Stimulated activated naive CD8-positive, alpha-beta T cell treated with anti-CD3 and anti-CD28 coated beads, Interleukin-15, Interleukin-2, amounts not matched to agents 100 ng/mL and 50 ng/mL, for 24 hours (primary cell): ENCODE measurements at regions not wholly inside any gene's neighbourhood (a gene's known extent, or its start where the extent isn't known, plus 50 kb on each side); places are given as distances from the start of the nearest gene placed in this dataset.

ENCODE experiments used
- H3K27ac Mint-ChIP-seq: one replicate; pipeline ENCODE4 v1.8.0; 2021; ENCODE audit warnings: mild to moderate bottlenecking, mixed read lengths
- H3K27me3 Mint-ChIP-seq: one replicate; pipeline ENCODE4 v1.8.0; 2021; ENCODE audit warnings: mixed read lengths
- H3K36me3 Mint-ChIP-seq: one replicate; pipeline ENCODE4 v1.8.0; 2021; ENCODE audit warnings: low read depth, mixed read lengths
- H3K4me1 Mint-ChIP-seq: one replicate; pipeline ENCODE4 v1.8.0; 2021; ENCODE audit warnings: low read depth, mixed read lengths
- H3K4me3 Mint-ChIP-seq: one replicate; pipeline ENCODE4 v1.8.0; 2021; ENCODE audit warnings: mild to moderate bottlenecking, mixed read lengths
- H3K9me3 Mint-ChIP-seq: one replicate; pipeline ENCODE4 v1.8.0; 2021; ENCODE audit warnings: mixed read lengths

- no peak overlapping the region for H3K4me3 Mint-ChIP-seq
- H3K4me1 Mint-ChIP-seq = no peaks in the 10 kb centered on the region
- no peak overlapping the region for H3K27ac Mint-ChIP-seq
- H3K9me3 Mint-ChIP-seq = peaks cover 10% of the 10 kb centered on the region
- no peaks in the 10 kb centered on the region for H3K27me3 Mint-ChIP-seq
- H3K36me3 Mint-ChIP-seq = no peaks in the 10 kb centered on the region
These were observed 679.7 kb upstream of the ID4 start for GRCh38 chr6:19157486-19157885.

GRCh38 chr6:19158586-19158985 lies 678.6 kb upstream of the ID4 start:
- Mint-ChIP-seq H3K4me3 (no peak overlapping the region), H3K36me3 (no peaks in the 10 kb centered on the region), H3K9me3 (peaks cover 8% of the 10 kb centered on the region), H3K27me3 (no peaks in the 10 kb centered on the region), H3K27ac (no peak overlapping the region), H3K4me1 (no peaks in the 10 kb centered on the region)

DNA sequence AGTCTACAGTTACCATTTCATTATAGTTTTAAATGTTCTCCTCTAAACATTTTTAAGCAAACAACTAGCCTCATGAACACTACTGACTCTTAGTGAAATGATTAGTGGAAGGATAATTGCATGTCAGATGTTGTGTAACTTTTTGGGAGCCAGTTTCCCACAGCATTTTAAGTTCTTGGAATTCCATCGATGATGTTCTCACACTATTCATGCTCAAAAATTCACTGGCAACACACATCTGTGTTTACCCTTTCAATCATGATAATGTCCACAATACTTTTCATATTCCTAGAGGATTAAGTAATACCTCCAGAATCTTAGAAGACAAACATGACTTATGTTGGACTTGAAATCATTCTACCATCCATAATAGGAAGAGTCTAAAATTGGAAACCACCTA lies 678.1 kb upstream of the ID4 start:
- Mint-ChIP-seq H3K4me1 (no peaks in the 10 kb centered on the region), H3K4me3 (no peak overlapping the region), H3K27ac (no peak overlapping the region), H3K9me3 (peaks cover 10% of the 10 kb centered on the region), H3K27me3 (no peaks in the 10 kb centered on the region), H3K36me3 (no peaks in the 10 kb centered on the region)

- no peak overlapping the region for H3K27ac Mint-ChIP-seq
- H3K9me3 Mint-ChIP-seq = peaks cover 10% of the 10 kb centered on the region
- H3K4me1 Mint-ChIP-seq = no peaks in the 10 kb centered on the region
- no peaks in the 10 kb centered on the region for H3K36me3 Mint-ChIP-seq
- H3K4me3 Mint-ChIP-seq = no peak overlapping the region
- H3K27me3 Mint-ChIP-seq = no peaks in the 10 kb centered on the region
These were observed 677.6 kb upstream of the ID4 start for GRCh38 chr6:19159561-19159960.

- no peaks in the 10 kb centered on the region for H3K27me3 Mint-ChIP-seq
- H3K4me3 Mint-ChIP-seq = no peak overlapping the region
- H3K27ac Mint-ChIP-seq = no peak overlapping the region
- H3K4me1 Mint-ChIP-seq = no peaks in the 10 kb centered on the region
- H3K9me3 Mint-ChIP-seq = peaks cover 10% of the 10 kb centered on the region
- H3K36me3 Mint-ChIP-seq = no peaks in the 10 kb centered on the region
These were observed 677.0 kb upstream of the ID4 start for GRCh38 chr6:19160081-19160730.

GRCh38 chr6:19167251-19167650 lies 669.9 kb upstream of the ID4 start:
- H3K4me3 Mint-ChIP-seq = no peak overlapping the region
- H3K27me3 Mint-ChIP-seq = no peaks in the 10 kb centered on the region
- no peaks in the 10 kb centered on the region for H3K4me1 Mint-ChIP-seq
- H3K27ac Mint-ChIP-seq = no peak overlapping the region
- H3K9me3 Mint-ChIP-seq = peaks cover 7% of the 10 kb centered on the region
- no peaks in the 10 kb centered on the region for H3K36me3 Mint-ChIP-seq

- H3K27me3 Mint-ChIP-seq = no peaks in the 10 kb centered on the region
- H3K4me1 Mint-ChIP-seq = no peaks in the 10 kb centered on the region
- H3K27ac Mint-ChIP-seq = no peak overlapping the region
- H3K9me3 Mint-ChIP-seq = peaks cover 7% of the 10 kb centered on the region
- H3K36me3 Mint-ChIP-seq = no peaks in the 10 kb centered on the region
- no peak overlapping the region for H3K4me3 Mint-ChIP-seq
These were observed 667.8 kb upstream of the ID4 start for GRCh38 chr6:19169366-19169765.

DNA sequence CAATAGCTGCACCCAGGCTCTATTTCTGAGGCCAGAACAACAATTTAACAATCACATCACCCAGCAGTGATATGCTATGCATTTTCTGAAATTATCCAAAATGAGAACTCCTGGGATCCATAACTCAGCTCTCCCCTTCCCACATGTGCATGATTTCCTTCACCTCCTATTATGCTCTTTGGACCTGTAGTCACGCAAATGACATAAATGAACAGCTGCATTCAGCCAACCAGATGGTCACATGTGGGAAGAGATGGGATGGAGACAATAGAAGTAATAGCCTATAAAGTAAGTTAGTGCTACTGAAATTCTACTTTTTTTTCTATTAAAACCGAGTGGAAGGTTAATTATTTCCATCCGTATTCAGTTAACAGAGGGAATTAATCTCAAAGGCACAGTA lies 662.1 kb upstream of the ID4 start:
- H3K4me3 Mint-ChIP-seq = no peak overlapping the region
- no peaks in the 10 kb centered on the region for H3K27me3 Mint-ChIP-seq
- peaks cover 16% of the 10 kb centered on the region for H3K9me3 Mint-ChIP-seq
- H3K27ac Mint-ChIP-seq = no peak overlapping the region
- H3K36me3 Mint-ChIP-seq = no peaks in the 10 kb centered on the region
- no peaks in the 10 kb centered on the region for H3K4me1 Mint-ChIP-seq

- no peak overlapping the region for H3K4me3 Mint-ChIP-seq
- no peaks in the 10 kb centered on the region for H3K4me1 Mint-ChIP-seq
- no peaks in the 10 kb centered on the region for H3K27me3 Mint-ChIP-seq
- no peaks in the 10 kb centered on the region for H3K36me3 Mint-ChIP-seq
- no peak overlapping the region for H3K27ac Mint-ChIP-seq
- H3K9me3 Mint-ChIP-seq = peaks cover 22% of the 10 kb centered on the region
These were observed 656.7 kb upstream of the ID4 start for GRCh38 chr6:19180348-19181072.

DNA sequence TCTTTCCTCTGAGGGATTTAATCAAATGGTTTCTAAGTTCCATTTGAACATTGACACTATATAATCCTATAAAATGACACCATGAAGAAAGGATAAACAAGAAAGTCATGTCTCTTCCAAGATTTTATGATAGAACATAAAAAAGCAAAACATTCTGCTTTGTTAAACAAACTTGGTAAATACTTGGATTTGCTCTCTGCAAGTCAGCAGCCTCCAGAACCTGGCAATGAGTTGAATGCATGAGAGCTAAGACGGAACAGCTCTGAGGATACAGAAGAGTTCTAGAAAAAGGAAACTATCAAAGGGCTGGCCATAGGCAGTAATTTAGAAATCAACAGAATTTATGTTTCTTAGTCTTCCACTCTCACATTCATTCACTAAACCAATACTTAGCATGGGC lies 656.0 kb upstream of the ID4 start:
- no peaks in the 10 kb centered on the region for H3K4me1 Mint-ChIP-seq
- H3K27ac Mint-ChIP-seq = no peak overlapping the region
- peaks cover 22% of the 10 kb centered on the region for H3K9me3 Mint-ChIP-seq
- no peak overlapping the region for H3K4me3 Mint-ChIP-seq
- no peaks in the 10 kb centered on the region for H3K36me3 Mint-ChIP-seq
- no peaks in the 10 kb centered on the region for H3K27me3 Mint-ChIP-seq

DNA sequence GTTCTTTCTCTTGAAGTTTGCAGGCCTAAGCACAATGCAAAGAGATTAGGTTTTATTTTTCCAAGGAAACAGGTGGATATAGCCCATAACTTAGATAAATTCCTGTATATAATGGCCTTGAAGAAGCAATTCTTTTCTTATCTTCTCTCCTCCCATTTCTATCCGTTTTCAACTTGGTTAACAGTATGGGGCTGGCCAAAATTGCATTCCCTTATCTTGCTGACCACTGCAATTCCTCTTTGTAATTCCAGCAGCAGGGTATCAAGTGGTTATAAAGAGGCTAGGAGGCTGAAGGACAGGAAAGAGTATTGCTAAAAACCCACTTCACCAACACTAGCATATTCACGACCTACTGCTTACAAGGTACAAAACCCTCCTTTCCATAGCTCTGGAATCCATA lies 643.5 kb upstream of the ID4 start:
- Mint-ChIP-seq H3K27ac (no peak overlapping the region), H3K4me1 (no peaks in the 10 kb centered on the region), H3K4me3 (no peak overlapping the region), H3K9me3 (peaks cover 10% of the 10 kb centered on the region), H3K36me3 (no peaks in the 10 kb centered on the region), H3K27me3 (no peaks in the 10 kb centered on the region)

- H3K27ac Mint-ChIP-seq = no peak overlapping the region
- no peaks in the 10 kb centered on the region for H3K27me3 Mint-ChIP-seq
- H3K36me3 Mint-ChIP-seq = no peaks in the 10 kb centered on the region
- H3K9me3 Mint-ChIP-seq = peaks cover 11% of the 10 kb centered on the region
- H3K4me1 Mint-ChIP-seq = no peaks in the 10 kb centered on the region
- no peak overlapping the region for H3K4me3 Mint-ChIP-seq
These were observed 632.7 kb upstream of the ID4 start for GRCh38 chr6:19204445-19204844.

- H3K36me3 Mint-ChIP-seq = no peaks in the 10 kb centered on the region
- H3K4me1 Mint-ChIP-seq = no peaks in the 10 kb centered on the region
- H3K27ac Mint-ChIP-seq = no peak overlapping the region
- H3K27me3 Mint-ChIP-seq = no peaks in the 10 kb centered on the region
- H3K4me3 Mint-ChIP-seq = no peak overlapping the region
- H3K9me3 Mint-ChIP-seq = peaks cover 7% of the 10 kb centered on the region
These were observed 632.1 kb upstream of the ID4 start for GRCh38 chr6:19205076-19205475.

GRCh38 chr6:19209202-19209601 lies 628.0 kb upstream of the ID4 start:
- no peak overlapping the region for H3K4me3 Mint-ChIP-seq
- H3K9me3 Mint-ChIP-seq = no peaks in the 10 kb centered on the region
- no peaks in the 10 kb centered on the region for H3K4me1 Mint-ChIP-seq
- H3K27ac Mint-ChIP-seq = no peak overlapping the region
- H3K36me3 Mint-ChIP-seq = no peaks in the 10 kb centered on the region
- no peaks in the 10 kb centered on the region for H3K27me3 Mint-ChIP-seq

- H3K4me3 Mint-ChIP-seq = no peak overlapping the region
- no peaks in the 10 kb centered on the region for H3K4me1 Mint-ChIP-seq
- H3K27me3 Mint-ChIP-seq = no peaks in the 10 kb centered on the region
- H3K36me3 Mint-ChIP-seq = no peaks in the 10 kb centered on the region
- no peaks in the 10 kb centered on the region for H3K9me3 Mint-ChIP-seq
- H3K27ac Mint-ChIP-seq = no peak overlapping the region
These were observed 626.1 kb upstream of the ID4 start for GRCh38 chr6:19210849-19211590.
